HCT116 (cell line): ENCODE measurements at regions not wholly inside any gene's neighbourhood (a gene's known extent, or its start where the extent isn't known, plus 50 kb on each side); places are given as distances from the start of the nearest gene placed in this dataset.

Experiments used
- ATAC-seq: fragments of 200-7000 bp; cut with Tn5 transposase; 2 replicates; pipeline ENCODE4 v1.9.1; 2020; ENCODE audit warnings: mild to moderate bottlenecking, moderate library complexity
- BruUV-seq: library from RNA; stranded (reverse); fragments of 400-500 nt; replicated peaks from 2 replicates; lab custom pipeline; 2021; lab: Mats Ljungman, UMichigan
- CTCF ChIA-PET: fragments of 300-600 bp; sonication (Branson Sonifier 250); formaldehyde crosslinking; loops from one replicate; lab custom pipeline; 2021; ENCODE audit warnings: antibody characterized with exemption; lab: Charles Lee
- POLR2A ChIA-PET: fragments of 300-600, 350-600 bp; sonication (Branson Sonifier 250); formaldehyde crosslinking; loops from one replicate; lab custom pipeline; 2021; ENCODE audit warnings: antibody characterized with exemption; lab: Charles Lee
- RAD21 ChIA-PET, 2 experiments: fragments of 300-600 bp; sonication (Branson Sonifier 250); formaldehyde crosslinking; loops; one replicate each; lab custom pipeline; 2023; ENCODE audit warnings: low total read pairs in 2 of 2; ENCODE audit not compliant: uncharacterized antibody in 2 of 2, unreplicated experiment in 2 of 2, low non-redundant PET in 1 of 2; lab: Charles Lee
- DNase-seq: peaks from one replicate; pipeline ENCODE4 v3.0.0-alpha.2; 2010; ENCODE audit warnings: low read depth, low spot score
- H2AFZ ChIP-seq: fragments of 200-600 bp; shearing (Covaris generic), sonication (generic); 2 replicates; pipeline ENCODE4 v1.6.1; 2017; ENCODE audit warnings: low read depth, mixed run types, mixed read lengths, antibody characterized with exemption, low read length; ENCODE audit not compliant: poor library complexity, severe bottlenecking
- H3K27ac ChIP-seq: 2 replicates; pipeline ENCODE4 v1.5.1; 2012; ENCODE audit warnings: low read depth, low read length
- H3K27me3 ChIP-seq: fragments of 200-600 bp; sonication (generic); 2 replicates; pipeline ENCODE4 v1.6.1; 2016; ENCODE audit warnings: mixed run types, low read length, mixed read lengths; ENCODE audit not compliant: insufficient read depth
- H3K36me3 ChIP-seq, 2 experiments: fragments of 200-500 bp in 1 of 2; fragments of 200-600 bp in 1 of 2; sonication (Bioruptor generic) in 1 of 2; sonication (generic) in 1 of 2; 2 replicates each; pipeline versions ENCODE4 v1.5.1 to v1.6.1; 2014 to 2016; ENCODE audit warnings: low read length in 2 of 2, inconsistent platforms in 1 of 2, mixed read lengths in 1 of 2, mixed run types in 1 of 2; ENCODE audit not compliant: insufficient read depth in 2 of 2, control insufficient read depth in 1 of 2
- H3K4me1 ChIP-seq, 2 experiments: fragments of 200-600 bp in 1 of 2; sonication (generic) in 1 of 2; 2 replicates each; pipeline versions ENCODE4 v1.5.1 to v1.6.1; 2012 to 2017; ENCODE audit warnings: low read length in 2 of 2, inconsistent platforms in 1 of 2, mild to moderate bottlenecking in 1 of 2, mixed read lengths in 1 of 2, mixed run types in 1 of 2, moderate library complexity in 1 of 2; ENCODE audit not compliant: insufficient read depth in 2 of 2, control insufficient read depth in 1 of 2
- H3K4me2 ChIP-seq: fragments of 200-600 bp; sonication (generic); 2 replicates; pipeline ENCODE4 v1.6.1; 2017; ENCODE audit warnings: mixed run types, low read length, mixed read lengths
- H3K4me3 ChIP-seq, 2 experiments: fragments of 200-600 bp in 1 of 2; sonication (generic) in 1 of 2; replicated peaks in 1 of 2; 2 replicates each; pipeline ENCODE4 v1.5.1; 2011 to 2016; ENCODE audit warnings: low read length in 2 of 2, control low read depth in 1 of 2, low read depth in 1 of 2, mild to moderate bottlenecking in 1 of 2, mixed read lengths in 1 of 2, mixed run types in 1 of 2
- H3K79me2 ChIP-seq: fragments of 200-600 bp; sonication (generic); 2 replicates; pipeline ENCODE4 v1.6.1; 2017; ENCODE audit warnings: mild to moderate bottlenecking, mixed run types, low read length, moderate library complexity, mixed read lengths; ENCODE audit not compliant: insufficient read depth
- H3K9ac ChIP-seq: fragments of 200-600 bp; sonication (generic); 2 replicates; pipeline ENCODE4 v1.6.1; 2016; ENCODE audit warnings: low read length, mixed read lengths
- H3K9me2 ChIP-seq: fragments of 200-600 bp; sonication (generic), shearing (Covaris generic); 2 replicates; pipeline ENCODE4 v1.6.1; 2017; ENCODE audit warnings: mixed run types, mild to moderate bottlenecking, moderate library complexity; ENCODE audit not compliant: insufficient read depth
- H3K9me3 ChIP-seq, 2 experiments: fragments of 200-500 bp in 1 of 2; fragments of 200-600 bp in 1 of 2; sonication (Bioruptor generic) in 1 of 2; sonication (generic) in 1 of 2; 2 replicates each; pipeline ENCODE4 v1.6.1; 2014 to 2017; ENCODE audit warnings: low read length in 2 of 2, mixed read lengths in 2 of 2, inconsistent platforms in 1 of 2, low read depth in 1 of 2, mild to moderate bottlenecking in 1 of 2, mixed run types in 1 of 2, moderate library complexity in 1 of 2; ENCODE audit not compliant: control insufficient read depth in 1 of 2, insufficient read depth in 1 of 2
- H4K20me1 ChIP-seq: fragments of 200-600 bp; sonication (generic), shearing (Covaris generic); 2 replicates; pipeline ENCODE4 v1.6.1; 2017; ENCODE audit warnings: mixed run types, mild to moderate bottlenecking, moderate library complexity; ENCODE audit not compliant: insufficient read depth
- CBX3 ChIP-seq: IDR thresholded peaks from 2 replicates; pipeline ENCODE4 v1.6.1; 2012; ENCODE audit warnings: low read depth
- EGR1 ChIP-seq: IDR thresholded peaks from 2 replicates; pipeline ENCODE4 v1.6.1; 2012; ENCODE audit warnings: low read depth
- ELF1 ChIP-seq: IDR thresholded peaks from 2 replicates; pipeline ENCODE4 v1.6.1; 2012; ENCODE audit warnings: low read depth, borderline replicate concordance
- EZH2 ChIP-seq: fragments of 200-600 bp; sonication (generic); IDR thresholded peaks from 2 replicates; pipeline ENCODE4 v1.6.1; 2017; ENCODE audit warnings: antibody characterized with exemption, mixed run types
- FOSL1 ChIP-seq: IDR thresholded peaks from 2 replicates; pipeline ENCODE4 v1.6.1; 2012; ENCODE audit warnings: low read depth
- JUND ChIP-seq: IDR thresholded peaks from 2 replicates; pipeline ENCODE4 v1.6.1; 2012
- POLR2A ChIP-seq: IDR thresholded peaks from 2 replicates; pipeline ENCODE4 v1.7.0; 2011; ENCODE audit warnings: borderline replicate concordance; ENCODE audit not compliant: insufficient read depth, insufficient read length; ENCODE audit errors: extremely low read depth
- POLR2AphosphoS5 ChIP-seq: IDR thresholded peaks from 2 replicates; pipeline ENCODE4 v1.6.1; 2011; ENCODE audit warnings: mild to moderate bottlenecking, low read depth, low read length, moderate library complexity
- RAD21 ChIP-seq: IDR thresholded peaks from 2 replicates; pipeline ENCODE4 v1.6.1; 2012; ENCODE audit warnings: low read depth, mild to moderate bottlenecking
- SIN3A ChIP-seq: IDR thresholded peaks from 2 replicates; pipeline ENCODE4 v1.6.1; 2012; ENCODE audit warnings: low read depth
- SP1 ChIP-seq: IDR thresholded peaks from 2 replicates; pipeline ENCODE4 v1.6.1; 2012; ENCODE audit warnings: low read depth
- SRF ChIP-seq: IDR thresholded peaks from 2 replicates; pipeline ENCODE4 v1.6.1; 2012; ENCODE audit warnings: low read depth
- TCF7L2 ChIP-seq: IDR thresholded peaks from 2 replicates; pipeline ENCODE4 v1.7.0; 2011; ENCODE audit warnings: borderline replicate concordance, inconsistent platforms; ENCODE audit not compliant: insufficient read depth, insufficient read length; ENCODE audit errors: extremely low read depth
- YY1 ChIP-seq: IDR thresholded peaks from 2 replicates; pipeline ENCODE4 v1.6.1; 2011; ENCODE audit warnings: low read length, low read depth, moderate library complexity, mild to moderate bottlenecking; ENCODE audit not compliant: insufficient replicate concordance; ENCODE audit errors: extremely low read depth
- ZFX ChIP-seq: fragments of 450-650 bp; IDR thresholded peaks from 2 replicates; pipeline ENCODE4 v1.6.1; 2017
- ZNF274 ChIP-seq: fragments of 200-500 bp; sonication (Bioruptor generic); IDR thresholded peaks from 2 replicates; pipeline ENCODE4 v1.6.1; 2014; ENCODE audit warnings: mild to moderate bottlenecking, low read depth, low read length, inconsistent platforms
- intact Hi-C: fragments of 100-400 bp; cut with micrococcal nuclease; formaldehyde crosslinking; loops from 2 replicates; pipeline ENCODE4 v1.10.0; 2022
- TF ChIP-seq, protein P1 (sequence below), 3 experiments: fragments of 200-600 bp in 1 of 3; sonication (generic) in 1 of 3; IDR thresholded peaks in 2 of 3; conservative IDR thresholded peaks in 1 of 3; 2 replicates each; pipeline ENCODE4 v1.5.1; 2012 to 2017; ENCODE audit warnings: low read depth in 2 of 3, low read length in 2 of 3, antibody characterized with exemption in 1 of 3, borderline replicate concordance in 1 of 3, control low read depth in 1 of 3, mild to moderate bottlenecking in 1 of 3, mixed read lengths in 1 of 3, mixed run types in 1 of 3, moderate library complexity in 1 of 3; ENCODE audit not compliant: insufficient read depth in 1 of 3
- TF ChIP-seq, protein P2 (sequence below): IDR thresholded peaks from 2 replicates; pipeline ENCODE4 v1.6.1; 2012

GRCh38 chr16:59341368-59341767, 607.3 kb upstream of the GOT2 start:
- Histone ChIP-seq H3K9me3 (peaks cover 2 to 20% of the 10 kb centered on the region in 2 experiments; a peak in 2 of 4 replicates), H4K20me1 (no peaks in the 10 kb centered on the region), H3K4me2 (no peak overlapping the region), H3K4me3 (no peak overlapping the region), H3K4me1 (no peaks in the 10 kb centered on the region), H3K27me3 (no peaks in the 10 kb centered on the region), H2AFZ (no peak overlapping the region), H3K9me2 (no peaks in the 10 kb centered on the region), H3K36me3 (no peaks in the 10 kb centered on the region), H3K27ac (no peak overlapping the region), H3K9ac (no peak overlapping the region), H3K79me2 (no peaks in the 10 kb centered on the region)
- ATAC-seq (no peak), DNase-seq (no peak)
- RAD21 ChIA-PET: no interaction called here
- POLR2A ChIA-PET: no interaction called here
- TF ChIP-seq FOSL1: no peak
- intact Hi-C loops: no loop called here
- CTCF ChIA-PET: no interaction called here
- BruUV-seq: no TSS peak

DNA sequence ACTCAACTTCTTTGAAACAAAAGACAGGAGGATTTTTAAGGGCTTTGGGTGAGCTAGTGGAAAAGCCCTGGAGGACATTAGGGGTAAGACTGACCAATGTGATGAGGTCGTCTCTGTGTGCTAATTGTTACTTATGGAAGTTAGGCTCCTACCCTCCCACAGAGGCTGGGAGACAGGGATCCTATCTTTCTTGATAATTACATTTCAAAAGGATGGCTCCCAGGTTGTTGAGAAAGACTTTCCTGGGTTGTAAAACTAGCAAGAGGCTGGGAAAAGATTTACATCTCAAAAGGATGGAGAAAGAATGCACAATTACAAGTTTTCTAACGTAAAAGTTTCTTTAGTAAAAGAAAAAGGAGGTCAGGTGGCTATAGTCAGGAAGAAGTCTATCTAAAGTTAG, 605.8 kb upstream of the GOT2 start:
- no peaks in the 10 kb centered on the region for H3K27me3 ChIP-seq
- peaks cover 3 to 23% of the 10 kb centered on the region in 2 experiments; a peak in 2 of 4 replicates for H3K9me3 ChIP-seq
- no TSS peak for BruUV-seq

More for the DNA sequence above, 605.8 kb upstream of the GOT2 start:
- DNase-seq: no peak
- H3K9ac ChIP-seq: no peak overlapping the region
- H2AFZ ChIP-seq: no peak overlapping the region
- no peaks in the 10 kb centered on the region for H4K20me1 ChIP-seq
- no peaks in the 10 kb centered on the region for H3K79me2 ChIP-seq
- ChIA-PET RAD21 (no interaction called here), POLR2A (no interaction called here), CTCF (no interaction called here)
- no peak overlapping the region for H3K4me3 ChIP-seq
- TF ChIP-seq CBX3: no peak
- TF ChIP-seq EGR1: no peak
- TF ChIP-seq RAD21: no peak
- no peak for TF ChIP-seq TCF7L2
- TF ChIP-seq SP1: no peak
- no peak for TF ChIP-seq SIN3A
- no peak for TF ChIP-seq ZNF274
- no peak for TF ChIP-seq EZH2
- TF ChIP-seq, protein P1, sequence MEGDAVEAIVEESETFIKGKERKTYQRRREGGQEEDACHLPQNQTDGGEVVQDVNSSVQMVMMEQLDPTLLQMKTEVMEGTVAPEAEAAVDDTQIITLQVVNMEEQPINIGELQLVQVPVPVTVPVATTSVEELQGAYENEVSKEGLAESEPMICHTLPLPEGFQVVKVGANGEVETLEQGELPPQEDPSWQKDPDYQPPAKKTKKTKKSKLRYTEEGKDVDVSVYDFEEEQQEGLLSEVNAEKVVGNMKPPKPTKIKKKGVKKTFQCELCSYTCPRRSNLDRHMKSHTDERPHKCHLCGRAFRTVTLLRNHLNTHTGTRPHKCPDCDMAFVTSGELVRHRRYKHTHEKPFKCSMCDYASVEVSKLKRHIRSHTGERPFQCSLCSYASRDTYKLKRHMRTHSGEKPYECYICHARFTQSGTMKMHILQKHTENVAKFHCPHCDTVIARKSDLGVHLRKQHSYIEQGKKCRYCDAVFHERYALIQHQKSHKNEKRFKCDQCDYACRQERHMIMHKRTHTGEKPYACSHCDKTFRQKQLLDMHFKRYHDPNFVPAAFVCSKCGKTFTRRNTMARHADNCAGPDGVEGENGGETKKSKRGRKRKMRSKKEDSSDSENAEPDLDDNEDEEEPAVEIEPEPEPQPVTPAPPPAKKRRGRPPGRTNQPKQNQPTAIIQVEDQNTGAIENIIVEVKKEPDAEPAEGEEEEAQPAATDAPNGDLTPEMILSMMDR (IDR thresholded peaks at IDR 0.05 in 2 of 3, conservative IDR thresholded peaks at IDR 0.05 in 1 of 3; ENCODE audit: borderline replicate concordance in 1 of 3, insufficient read depth in 1 of 3, low read depth in 2 of 3, low read length in 2 of 3): no peak
- TF ChIP-seq JUND: no peak
- TF ChIP-seq POLR2A: no peak
- TF ChIP-seq, protein P2, sequence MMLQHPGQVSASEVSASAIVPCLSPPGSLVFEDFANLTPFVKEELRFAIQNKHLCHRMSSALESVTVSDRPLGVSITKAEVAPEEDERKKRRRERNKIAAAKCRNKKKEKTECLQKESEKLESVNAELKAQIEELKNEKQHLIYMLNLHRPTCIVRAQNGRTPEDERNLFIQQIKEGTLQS: no peak
- TF ChIP-seq YY1: no peak
- TF ChIP-seq ELF1: no peak
- TF ChIP-seq SRF: no peak
- TF ChIP-seq ZFX: no peak
- TF ChIP-seq POLR2AphosphoS5: no peak
- H3K4me1 ChIP-seq: no peaks in the 10 kb centered on the region
- ATAC-seq: no peak
- no peaks in the 10 kb centered on the region for H3K36me3 ChIP-seq
- no peak overlapping the region for H3K27ac ChIP-seq
- no peaks in the 10 kb centered on the region for H3K9me2 ChIP-seq
- no peak overlapping the region for H3K4me2 ChIP-seq
- intact Hi-C loops: no loop called here
